Mammary epithelial cell (primary cell): ENCODE measurements at regions not wholly inside any gene's neighbourhood (a gene's known extent, or its start where the extent isn't known, plus 50 kb on each side); places are given as distances from the start of the nearest gene placed in this dataset.

Source experiments
- CTCF ChIP-seq, 2 donors: IDR thresholded peaks in 1 of 2; conservative IDR thresholded peaks in 1 of 2; 2 replicates each; pipeline ENCODE4 v1.5.1; 2011 to 2012; ENCODE audit warnings: inconsistent platforms in 2 of 2, low read length in 2 of 2, mild to moderate bottlenecking in 2 of 2, control low read depth in 1 of 2, low read depth in 1 of 2; ENCODE audit not compliant: insufficient read depth in 1 of 2; ENCODE audit errors: extremely low read depth in 1 of 2
- EZH2 ChIP-seq: IDR thresholded peaks from 2 replicates; pipeline ENCODE4 v1.6.1; 2012; ENCODE audit warnings: low read length, inconsistent platforms, borderline replicate concordance

GRCh38 chr17:33811004-33811760 is 443.9 kb upstream of the CCL2 start:
- TF ChIP-seq CTCF (conservative IDR thresholded peaks at IDR 0.05 in 1 of 2, IDR thresholded peaks at IDR 0.05 in 1 of 2; ENCODE audit: extremely low read depth in 1 of 2, insufficient read depth in 1 of 2, low read depth in 1 of 2, low read length in 2 of 2) = no peak
- no peak for TF ChIP-seq EZH2
